Stimulated activated CD8-positive, alpha-beta memory T cell treated with anti-CD3 and anti-CD28 coated beads, Interleukin-4, amount 100 ng/mL, for 24 hours (primary cell): ENCODE measurements at regions not wholly inside any gene's neighbourhood (a gene's known extent, or its start where the extent isn't known, plus 50 kb on each side); places are given as distances from the start of the nearest gene placed in this dataset.

Experiments
- DNase-seq: peaks from one replicate; pipeline ENCODE4 v3.0.0-alpha.2; 2020; ENCODE audit warnings: low read depth

- DNase-seq = no peak
Measured at GRCh38 chr1:55622074-55622473, 406.9 kb upstream of the USP24 start.

GRCh38 chr1:55618199-55618598 lies 403.0 kb upstream of the USP24 start:
- no peak for DNase-seq

- DNase-seq = no peak
Measured at GRCh38 chr1:55617288-55617982, 402.3 kb upstream of the USP24 start.

- no peak for DNase-seq
Measured at GRCh38 chr1:55612988-55613387, 397.8 kb upstream of the USP24 start.

GRCh38 chr1:55611123-55611522 lies 396.0 kb upstream of the USP24 start:
- no peak for DNase-seq

- DNase-seq = no peak
Measured at GRCh38 chr1:55610203-55610602, 395.0 kb upstream of the USP24 start.

GRCh38 chr1:55609630-55610029 lies 394.5 kb upstream of the USP24 start:
- no peak for DNase-seq

- no peak for DNase-seq
Measured at GRCh38 chr1:55605155-55605554, 390.0 kb upstream of the USP24 start.

- DNase-seq = no peak
Measured at GRCh38 chr1:55604749-55605148, 389.6 kb upstream of the USP24 start.

GRCh38 chr1:55604179-55604578 lies 389.0 kb upstream of the USP24 start:
- DNase-seq = no peak

GRCh38 chr1:55600242-55600641 lies 385.1 kb upstream of the USP24 start:
- no peak for DNase-seq

GRCh38 chr1:55597910-55598309 lies 382.7 kb upstream of the USP24 start:
- DNase-seq = no peak

- no peak for DNase-seq
Measured at GRCh38 chr1:55594701-55595100, 379.5 kb upstream of the USP24 start.

- no peak for DNase-seq
Measured at GRCh38 chr1:55593298-55593697, 378.1 kb upstream of the USP24 start.

GRCh38 chr1:55592122-55592521 lies 377.0 kb upstream of the USP24 start:
- no peak for DNase-seq

GRCh38 chr1:55589671-55590297 lies 374.6 kb upstream of the USP24 start:
- no peak for DNase-seq

- no peak for DNase-seq
Measured at GRCh38 chr1:55588309-55588708, 373.1 kb upstream of the USP24 start.

- no peak for DNase-seq
Measured at GRCh38 chr1:55586771-55587170, 371.6 kb upstream of the USP24 start.

GRCh38 chr1:55585402-55585792 lies 370.2 kb upstream of the USP24 start:
- no peak for DNase-seq

GRCh38 chr1:55584526-55585401 lies 369.6 kb upstream of the USP24 start:
- no peak for DNase-seq

- DNase-seq = no peak
Measured at GRCh38 chr1:55582084-55582483, 366.9 kb upstream of the USP24 start.

- DNase-seq = no peak
Measured at GRCh38 chr1:55580845-55581332, 365.7 kb upstream of the USP24 start.
